Mucosa of rectum (tissue), 2 donors: ENCODE measurements at regions not wholly inside any gene's neighbourhood (a gene's known extent, or its start where the extent isn't known, plus 50 kb on each side); places are given as distances from the start of the nearest gene placed in this dataset.
"Not testable (repeated sequence)": the region's sequence is repeated elsewhere in the genome, so short reads cannot be mapped to it uniquely, and the experiment has no call there.

ENCODE experiments used
- H3K27ac ChIP-seq, 2 donors: one replicate each; pipeline ENCODE4 v1.7.0; 2013; ENCODE audit warnings: inconsistent platforms in 2 of 2, low read depth in 2 of 2, low read length in 2 of 2
- H3K27me3 ChIP-seq, 2 donors: one replicate each; pipeline ENCODE4 v1.7.0; 2013; ENCODE audit warnings: low read length in 2 of 2; ENCODE audit not compliant: control insufficient read depth in 2 of 2, insufficient read depth in 2 of 2
- H3K36me3 ChIP-seq, 2 donors: one replicate each; pipeline ENCODE4 v1.7.0; 2013; ENCODE audit warnings: low read length in 2 of 2; ENCODE audit not compliant: control insufficient read depth in 2 of 2, insufficient read depth in 2 of 2
- H3K4me1 ChIP-seq, 2 donors: one replicate each; pipeline ENCODE4 v1.7.0; 2013; ENCODE audit warnings: low read length in 2 of 2, mild to moderate bottlenecking in 1 of 2; ENCODE audit not compliant: control insufficient read depth in 2 of 2, insufficient read depth in 2 of 2
- H3K4me3 ChIP-seq, 2 donors: one replicate each; pipeline ENCODE4 v1.7.0; 2013; ENCODE audit warnings: low read length in 2 of 2
- H3K9ac ChIP-seq, 2 donors: one replicate each; pipeline ENCODE4 v1.7.0; 2013; ENCODE audit warnings: low read length in 2 of 2, low read depth in 1 of 2, mild to moderate bottlenecking in 1 of 2
- H3K9me3 ChIP-seq, 2 donors: one replicate each; pipeline ENCODE4 v1.7.0; 2013; ENCODE audit warnings: low read length in 2 of 2; ENCODE audit not compliant: control insufficient read depth in 2 of 2
- donor health status: healthy.
- donor health status: Normal muscosa, but diverticular disease.

GRCh38 chr21:23101111-23101510 is 2102.9 kb downstream of the NCAM2 start:
- Histone ChIP-seq H3K9me3 (peaks cover 0 to 5% of the 10 kb centered on the region in 2 donors), H3K4me1 (no peaks in the 10 kb centered on the region), H3K9ac (no peak overlapping the region), H3K27me3 (no peaks in the 10 kb centered on the region), H3K36me3 (no peaks in the 10 kb centered on the region), H3K27ac (no peak overlapping the region), H3K4me3 (no peak overlapping the region)

- no peaks in the 10 kb centered on the region for H3K27me3 ChIP-seq
- no peaks in the 10 kb centered on the region for H3K4me1 ChIP-seq
- no peaks in the 10 kb centered on the region for H3K36me3 ChIP-seq
- H3K27ac ChIP-seq, result no peak overlapping the region
- H3K9me3 ChIP-seq, result peaks cover 0 to 3% of the 10 kb centered on the region in 2 donors
- no peak overlapping the region for H3K9ac ChIP-seq
- H3K4me3 ChIP-seq, result no peak overlapping the region
These were observed 2110.3 kb downstream of the NCAM2 start for GRCh38 chr21:23108533-23108932.

GRCh38 chr21:23111070-23111600 is 2112.9 kb downstream of the NCAM2 start:
- peaks cover 3% of the 10 kb centered on the region in 2 donors for H3K9me3 ChIP-seq
- H3K27ac ChIP-seq, result no peak overlapping the region
- H3K4me3 ChIP-seq, result no peak overlapping the region
- no peaks in the 10 kb centered on the region for H3K27me3 ChIP-seq
- H3K4me1 ChIP-seq, result no peaks in the 10 kb centered on the region
- no peaks in the 10 kb centered on the region for H3K36me3 ChIP-seq
- H3K9ac ChIP-seq, result no peak overlapping the region

- no peaks in the 10 kb centered on the region for H3K36me3 ChIP-seq
- no peak overlapping the region for H3K27ac ChIP-seq
- H3K4me1 ChIP-seq, result no peaks in the 10 kb centered on the region
- no peaks in the 10 kb centered on the region for H3K27me3 ChIP-seq
- H3K9me3 ChIP-seq, result peaks cover 0 to 5% of the 10 kb centered on the region in 2 donors
- no peak overlapping the region for H3K9ac ChIP-seq
- H3K4me3 ChIP-seq, result no peak overlapping the region
These were observed 2121.3 kb downstream of the NCAM2 start for GRCh38 chr21:23119491-23119890.

- Histone ChIP-seq H3K9ac (no peak overlapping the region), H3K9me3 (no peaks in the 10 kb centered on the region), H3K27ac (no peak overlapping the region), H3K4me1 (no peaks in the 10 kb centered on the region), H3K36me3 (no peaks in the 10 kb centered on the region), H3K27me3 (no peaks in the 10 kb centered on the region), H3K4me3 (no peak overlapping the region)
These were observed 2129.8 kb downstream of the NCAM2 start for GRCh38 chr21:23127973-23128372.

- no peaks in the 10 kb centered on the region for H3K27me3 ChIP-seq
- no peak overlapping the region for H3K27ac ChIP-seq
- no peak overlapping the region for H3K4me3 ChIP-seq
- H3K9ac ChIP-seq, result no peak overlapping the region
- no peaks in the 10 kb centered on the region for H3K36me3 ChIP-seq
- no peaks in the 10 kb centered on the region for H3K4me1 ChIP-seq
- no peaks in the 10 kb centered on the region for H3K9me3 ChIP-seq
These were observed 2132.1 kb downstream of the NCAM2 start for GRCh38 chr21:23130308-23130707.

- Histone ChIP-seq H3K27me3 (no peaks in the 10 kb centered on the region), H3K9ac (no peak overlapping the region), H3K9me3 (no peaks in the 10 kb centered on the region), H3K36me3 (no peaks in the 10 kb centered on the region), H3K4me1 (no peaks in the 10 kb centered on the region), H3K4me3 (no peak overlapping the region), H3K27ac (no peak overlapping the region)
These were observed 2133.0 kb downstream of the NCAM2 start for GRCh38 chr21:23131177-23131576.

- Histone ChIP-seq H3K4me3 (no peak overlapping the region), H3K9me3 (no peaks in the 10 kb centered on the region), H3K27ac (no peak overlapping the region), H3K27me3 (no peaks in the 10 kb centered on the region), H3K9ac (no peak overlapping the region), H3K36me3 (no peaks in the 10 kb centered on the region), H3K4me1 (no peaks in the 10 kb centered on the region)
These were observed 2140.6 kb downstream of the NCAM2 start for GRCh38 chr21:23138797-23139196.

- no peak overlapping the region for H3K27ac ChIP-seq
- no peak overlapping the region for H3K9ac ChIP-seq
- H3K4me3 ChIP-seq, result no peak overlapping the region
- H3K36me3 ChIP-seq, result no peaks in the 10 kb centered on the region
- no peaks in the 10 kb centered on the region for H3K4me1 ChIP-seq
- H3K9me3 ChIP-seq, result no peaks in the 10 kb centered on the region
- no peaks in the 10 kb centered on the region for H3K27me3 ChIP-seq
These were observed 2153.9 kb downstream of the NCAM2 start for GRCh38 chr21:23152130-23152529.

- H3K9ac ChIP-seq, H3K9me3 ChIP-seq, H3K4me3 ChIP-seq, H3K4me1 ChIP-seq, H3K27me3 ChIP-seq, H3K27ac ChIP-seq, H3K36me3 ChIP-seq: not testable (repeated sequence)
These were observed 2155.6 kb downstream of the NCAM2 start for GRCh38 chr21:23153842-23154241.

GRCh38 chr21:23155281-23155680 is 2157.1 kb downstream of the NCAM2 start:
- no peak overlapping the region for H3K27ac ChIP-seq
- no peak overlapping the region for H3K9ac ChIP-seq
- no peak overlapping the region for H3K4me3 ChIP-seq
- H3K9me3 ChIP-seq, result no peaks in the 10 kb centered on the region
- H3K36me3 ChIP-seq, result no peaks in the 10 kb centered on the region
- no peaks in the 10 kb centered on the region for H3K27me3 ChIP-seq
- H3K4me1 ChIP-seq, result no peaks in the 10 kb centered on the region
